Breast epithelium (tissue), 3 donors: ENCODE measurements at regions not wholly inside any gene's neighbourhood (a gene's known extent, or its start where the extent isn't known, plus 50 kb on each side); places are given as distances from the start of the nearest gene placed in this dataset.

Experiments
- POLR2A ChIP-seq: fragments of 450-650 bp; IDR thresholded peaks from one replicate; pipeline ENCODE4 v1.6.1; 2016; ENCODE audit warnings: antibody characterized with exemption, mild to moderate bottlenecking, moderate library complexity
- POLR2AphosphoS5 ChIP-seq, 3 donors: sonication (generic); formaldehyde crosslinking; IDR thresholded peaks; one replicate each; pipeline ENCODE4 v1.6.1; 2017; ENCODE audit warnings: antibody characterized with exemption in 3 of 3
- TF ChIP-seq, protein P1 (sequence below), 3 donors: fragments of 450-650 bp; IDR thresholded peaks; one replicate each; pipeline ENCODE4 v1.5.1; 2016 to 2017; ENCODE audit warnings: antibody characterized with exemption in 3 of 3, mild to moderate bottlenecking in 3 of 3, moderate library complexity in 3 of 3

GRCh38 chr4:116515959-116516358 lies 569.4 kb downstream of the TRAM1L1 start:
- TF ChIP-seq, protein P1, sequence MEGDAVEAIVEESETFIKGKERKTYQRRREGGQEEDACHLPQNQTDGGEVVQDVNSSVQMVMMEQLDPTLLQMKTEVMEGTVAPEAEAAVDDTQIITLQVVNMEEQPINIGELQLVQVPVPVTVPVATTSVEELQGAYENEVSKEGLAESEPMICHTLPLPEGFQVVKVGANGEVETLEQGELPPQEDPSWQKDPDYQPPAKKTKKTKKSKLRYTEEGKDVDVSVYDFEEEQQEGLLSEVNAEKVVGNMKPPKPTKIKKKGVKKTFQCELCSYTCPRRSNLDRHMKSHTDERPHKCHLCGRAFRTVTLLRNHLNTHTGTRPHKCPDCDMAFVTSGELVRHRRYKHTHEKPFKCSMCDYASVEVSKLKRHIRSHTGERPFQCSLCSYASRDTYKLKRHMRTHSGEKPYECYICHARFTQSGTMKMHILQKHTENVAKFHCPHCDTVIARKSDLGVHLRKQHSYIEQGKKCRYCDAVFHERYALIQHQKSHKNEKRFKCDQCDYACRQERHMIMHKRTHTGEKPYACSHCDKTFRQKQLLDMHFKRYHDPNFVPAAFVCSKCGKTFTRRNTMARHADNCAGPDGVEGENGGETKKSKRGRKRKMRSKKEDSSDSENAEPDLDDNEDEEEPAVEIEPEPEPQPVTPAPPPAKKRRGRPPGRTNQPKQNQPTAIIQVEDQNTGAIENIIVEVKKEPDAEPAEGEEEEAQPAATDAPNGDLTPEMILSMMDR (IDR thresholded peaks at IDR 0.05): no peak
- TF ChIP-seq POLR2AphosphoS5 (IDR thresholded peaks at IDR 0.05) (no peak), POLR2A (no peak)
